ENCODE measurements at regions not wholly inside any gene's neighbourhood (a gene's known extent, or its start where the extent isn't known, plus 50 kb on each side); places are given as distances from the start of the nearest gene placed in this dataset.

DNA sequence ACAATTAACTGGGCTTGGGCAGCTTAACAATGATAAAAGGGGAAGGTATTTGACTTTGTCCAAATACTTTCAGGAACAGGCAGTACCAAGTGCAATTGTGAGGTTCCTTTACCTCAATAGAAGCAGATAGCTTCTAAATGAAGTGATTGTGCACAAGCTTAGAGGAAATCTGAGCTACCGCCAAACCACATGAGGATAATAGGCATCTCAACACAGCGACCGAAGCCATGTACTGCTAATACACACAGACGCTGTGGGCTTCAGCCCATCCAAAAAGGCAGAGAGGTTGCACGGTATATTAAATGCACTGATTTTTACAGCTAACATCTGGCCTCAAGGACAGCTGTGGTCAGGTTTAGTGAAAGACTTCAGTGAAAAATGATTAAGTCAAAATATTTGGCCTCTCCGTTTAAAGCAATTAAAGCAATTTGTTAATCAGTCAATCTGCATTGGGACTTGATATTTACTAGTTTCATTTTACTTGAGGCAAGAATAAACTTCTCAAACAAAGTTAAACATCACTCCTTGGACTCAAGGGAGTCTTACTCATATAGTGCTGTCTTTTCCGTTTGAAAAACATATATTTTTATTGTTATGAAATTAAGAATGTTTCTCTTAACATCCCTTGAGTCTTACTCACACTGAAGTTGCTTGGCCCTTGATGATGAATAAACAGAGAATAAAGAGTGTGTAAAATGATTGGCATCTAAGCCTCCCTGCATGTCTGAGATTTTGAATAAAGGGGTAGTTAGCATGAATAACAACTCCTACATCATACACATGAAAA lies 306.3 kb downstream of the C7orf25 start:
- TF ChIP-seq, protein P1, sequence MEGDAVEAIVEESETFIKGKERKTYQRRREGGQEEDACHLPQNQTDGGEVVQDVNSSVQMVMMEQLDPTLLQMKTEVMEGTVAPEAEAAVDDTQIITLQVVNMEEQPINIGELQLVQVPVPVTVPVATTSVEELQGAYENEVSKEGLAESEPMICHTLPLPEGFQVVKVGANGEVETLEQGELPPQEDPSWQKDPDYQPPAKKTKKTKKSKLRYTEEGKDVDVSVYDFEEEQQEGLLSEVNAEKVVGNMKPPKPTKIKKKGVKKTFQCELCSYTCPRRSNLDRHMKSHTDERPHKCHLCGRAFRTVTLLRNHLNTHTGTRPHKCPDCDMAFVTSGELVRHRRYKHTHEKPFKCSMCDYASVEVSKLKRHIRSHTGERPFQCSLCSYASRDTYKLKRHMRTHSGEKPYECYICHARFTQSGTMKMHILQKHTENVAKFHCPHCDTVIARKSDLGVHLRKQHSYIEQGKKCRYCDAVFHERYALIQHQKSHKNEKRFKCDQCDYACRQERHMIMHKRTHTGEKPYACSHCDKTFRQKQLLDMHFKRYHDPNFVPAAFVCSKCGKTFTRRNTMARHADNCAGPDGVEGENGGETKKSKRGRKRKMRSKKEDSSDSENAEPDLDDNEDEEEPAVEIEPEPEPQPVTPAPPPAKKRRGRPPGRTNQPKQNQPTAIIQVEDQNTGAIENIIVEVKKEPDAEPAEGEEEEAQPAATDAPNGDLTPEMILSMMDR (IDR thresholded peaks at IDR 0.05; ENCODE audit: poor library complexity, severe bottlenecking): no peak
- no peak for TF ChIP-seq EZH2 (IDR thresholded peaks at IDR 0.05; ENCODE audit: borderline replicate concordance, insufficient read depth, low read length, poor library complexity, severe bottlenecking)
- TF ChIP-seq EP300 (conservative IDR thresholded peaks at IDR 0.05; ENCODE audit: poor library complexity, severe bottlenecking): no peak
- TF ChIP-seq, protein P2, sequence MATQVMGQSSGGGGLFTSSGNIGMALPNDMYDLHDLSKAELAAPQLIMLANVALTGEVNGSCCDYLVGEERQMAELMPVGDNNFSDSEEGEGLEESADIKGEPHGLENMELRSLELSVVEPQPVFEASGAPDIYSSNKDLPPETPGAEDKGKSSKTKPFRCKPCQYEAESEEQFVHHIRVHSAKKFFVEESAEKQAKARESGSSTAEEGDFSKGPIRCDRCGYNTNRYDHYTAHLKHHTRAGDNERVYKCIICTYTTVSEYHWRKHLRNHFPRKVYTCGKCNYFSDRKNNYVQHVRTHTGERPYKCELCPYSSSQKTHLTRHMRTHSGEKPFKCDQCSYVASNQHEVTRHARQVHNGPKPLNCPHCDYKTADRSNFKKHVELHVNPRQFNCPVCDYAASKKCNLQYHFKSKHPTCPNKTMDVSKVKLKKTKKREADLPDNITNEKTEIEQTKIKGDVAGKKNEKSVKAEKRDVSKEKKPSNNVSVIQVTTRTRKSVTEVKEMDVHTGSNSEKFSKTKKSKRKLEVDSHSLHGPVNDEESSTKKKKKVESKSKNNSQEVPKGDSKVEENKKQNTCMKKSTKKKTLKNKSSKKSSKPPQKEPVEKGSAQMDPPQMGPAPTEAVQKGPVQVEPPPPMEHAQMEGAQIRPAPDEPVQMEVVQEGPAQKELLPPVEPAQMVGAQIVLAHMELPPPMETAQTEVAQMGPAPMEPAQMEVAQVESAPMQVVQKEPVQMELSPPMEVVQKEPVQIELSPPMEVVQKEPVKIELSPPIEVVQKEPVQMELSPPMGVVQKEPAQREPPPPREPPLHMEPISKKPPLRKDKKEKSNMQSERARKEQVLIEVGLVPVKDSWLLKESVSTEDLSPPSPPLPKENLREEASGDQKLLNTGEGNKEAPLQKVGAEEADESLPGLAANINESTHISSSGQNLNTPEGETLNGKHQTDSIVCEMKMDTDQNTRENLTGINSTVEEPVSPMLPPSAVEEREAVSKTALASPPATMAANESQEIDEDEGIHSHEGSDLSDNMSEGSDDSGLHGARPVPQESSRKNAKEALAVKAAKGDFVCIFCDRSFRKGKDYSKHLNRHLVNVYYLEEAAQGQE (IDR thresholded peaks at IDR 0.05; ENCODE audit: borderline replicate concordance): no peak
- TF ChIP-seq MXI1 (conservative IDR thresholded peaks at IDR 0.05; ENCODE audit: poor library complexity, severe bottlenecking): no peak

Measured in neural cell (in vitro differentiated cells).